GM10266 (cell line): ENCODE measurements at regions not wholly inside any gene's neighbourhood (a gene's known extent, or its start where the extent isn't known, plus 50 kb on each side); places are given as distances from the start of the nearest gene placed in this dataset.

ENCODE experiments used
- DNase-seq: peaks from one replicate; pipeline ENCODE4 v3.0.0; 2012; ENCODE audit errors: extremely low spot score
- TF ChIP-seq, protein P1 (sequence below): IDR thresholded peaks from 2 replicates; pipeline ENCODE4 v1.5.1; 2012; ENCODE audit warnings: mild to moderate bottlenecking, low read depth; ENCODE audit not compliant: control insufficient read depth, insufficient read depth; ENCODE audit errors: missing control alignments

DNA sequence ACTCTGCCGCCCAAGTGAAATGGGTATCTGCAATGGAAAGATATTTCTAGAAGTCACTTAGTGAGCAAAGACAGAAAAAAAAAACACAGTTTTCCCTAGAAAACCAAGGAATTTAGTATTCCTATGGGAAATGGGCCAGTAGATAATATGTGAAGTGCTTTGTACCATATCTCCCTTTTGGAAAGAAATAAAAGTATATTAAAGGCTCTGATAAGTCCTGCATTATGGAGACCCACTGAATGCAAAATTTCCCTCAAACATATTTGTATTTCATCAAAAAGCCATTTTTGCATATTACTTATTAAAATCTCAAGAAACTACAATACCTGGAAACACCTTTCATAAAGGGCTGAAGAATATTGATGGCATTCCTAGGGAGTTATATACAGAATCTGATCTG lies 51.6 kb upstream of the DYNLRB2 start:
- no peak for DNase-seq
- TF ChIP-seq, protein P1, sequence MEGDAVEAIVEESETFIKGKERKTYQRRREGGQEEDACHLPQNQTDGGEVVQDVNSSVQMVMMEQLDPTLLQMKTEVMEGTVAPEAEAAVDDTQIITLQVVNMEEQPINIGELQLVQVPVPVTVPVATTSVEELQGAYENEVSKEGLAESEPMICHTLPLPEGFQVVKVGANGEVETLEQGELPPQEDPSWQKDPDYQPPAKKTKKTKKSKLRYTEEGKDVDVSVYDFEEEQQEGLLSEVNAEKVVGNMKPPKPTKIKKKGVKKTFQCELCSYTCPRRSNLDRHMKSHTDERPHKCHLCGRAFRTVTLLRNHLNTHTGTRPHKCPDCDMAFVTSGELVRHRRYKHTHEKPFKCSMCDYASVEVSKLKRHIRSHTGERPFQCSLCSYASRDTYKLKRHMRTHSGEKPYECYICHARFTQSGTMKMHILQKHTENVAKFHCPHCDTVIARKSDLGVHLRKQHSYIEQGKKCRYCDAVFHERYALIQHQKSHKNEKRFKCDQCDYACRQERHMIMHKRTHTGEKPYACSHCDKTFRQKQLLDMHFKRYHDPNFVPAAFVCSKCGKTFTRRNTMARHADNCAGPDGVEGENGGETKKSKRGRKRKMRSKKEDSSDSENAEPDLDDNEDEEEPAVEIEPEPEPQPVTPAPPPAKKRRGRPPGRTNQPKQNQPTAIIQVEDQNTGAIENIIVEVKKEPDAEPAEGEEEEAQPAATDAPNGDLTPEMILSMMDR, result no peak

- DNase-seq, result no peak
- TF ChIP-seq, protein P1, result no peak
These were observed 52.6 kb upstream of the DYNLRB2 start for GRCh38 chr16:80488167-80488566.

DNA sequence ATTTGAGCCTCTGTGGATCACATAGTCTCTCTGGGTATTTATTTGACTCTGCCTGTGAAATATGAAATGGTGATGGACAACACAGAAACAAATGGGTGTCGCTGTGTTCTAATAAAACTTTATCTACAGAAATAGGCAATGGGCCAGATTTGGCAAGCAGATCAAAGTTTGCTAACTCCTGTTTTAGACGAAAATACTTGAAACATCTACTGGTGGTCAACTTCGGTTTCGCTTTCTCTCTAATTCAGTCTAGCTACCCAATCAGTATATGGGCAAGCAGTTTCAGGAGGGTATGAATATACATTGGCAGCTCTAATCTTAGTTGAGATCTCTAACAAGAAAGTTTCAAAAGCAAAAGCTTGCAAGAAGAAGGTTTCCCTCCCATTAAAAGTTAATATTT lies 60.1 kb upstream of the DYNLRB2 start:
- no peak for DNase-seq
- TF ChIP-seq, protein P1, result no peak

- TF ChIP-seq, protein P1, result no peak
- no peak for DNase-seq
These were observed 63.0 kb upstream of the DYNLRB2 start for GRCh38 chr16:80477838-80478237.

GRCh38 chr16:80468029-80468428 lies 72.8 kb upstream of the DYNLRB2 start:
- TF ChIP-seq, protein P1, result no peak
- no peak for DNase-seq

- TF ChIP-seq, protein P1, result peak; percentile 76
- DNase-seq, result peak; percentile 56
These were observed 74.5 kb upstream of the DYNLRB2 start for GRCh38 chr16:80466024-80466987.
